GM21723 (cell line): ENCODE measurements at regions not wholly inside any gene's neighbourhood (a gene's known extent, or its start where the extent isn't known, plus 50 kb on each side); places are given as distances from the start of the nearest gene placed in this dataset.

Experiments used
- ATAC-seq: cut with Tn5 transposase; IDR thresholded peaks from one replicate; pipeline ENCODE4 v1.9.1; 2021; ENCODE audit warnings: mild to moderate bottlenecking, moderate library complexity; ENCODE audit not compliant: unreplicated experiment

- no peak for ATAC-seq
Observed at GRCh38 chr5:174850565-174851169, 126.3 kb downstream of the MSX2 start.

GRCh38 chr5:174849426-174849825 lies 125.0 kb downstream of the MSX2 start:
- ATAC-seq = no peak

GRCh38 chr5:174844971-174845370 lies 120.6 kb downstream of the MSX2 start:
- no peak for ATAC-seq

GRCh38 chr5:174843263-174844250 lies 119.2 kb downstream of the MSX2 start:
- no peak for ATAC-seq

GRCh38 chr5:174840435-174840834 lies 116.1 kb downstream of the MSX2 start:
- no peak for ATAC-seq

GRCh38 chr5:174839196-174839595 lies 114.8 kb downstream of the MSX2 start:
- ATAC-seq = no peak

GRCh38 chr5:174837919-174838902 lies 113.8 kb downstream of the MSX2 start:
- no peak for ATAC-seq

GRCh38 chr5:174834081-174834480 lies 109.7 kb downstream of the MSX2 start:
- no peak for ATAC-seq

- no peak for ATAC-seq
Observed at GRCh38 chr5:174832811-174833210, 108.4 kb downstream of the MSX2 start.

GRCh38 chr5:174832025-174832424 lies 107.6 kb downstream of the MSX2 start:
- no peak for ATAC-seq

- ATAC-seq = no peak
Observed at GRCh38 chr5:174831031-174831660, 106.8 kb downstream of the MSX2 start.

- no peak for ATAC-seq
Observed at GRCh38 chr5:174829511-174829864, 105.1 kb downstream of the MSX2 start.

GRCh38 chr5:174828804-174829510 lies 104.6 kb downstream of the MSX2 start:
- no peak for ATAC-seq

GRCh38 chr5:174827558-174827957 lies 103.2 kb downstream of the MSX2 start:
- no peak for ATAC-seq

GRCh38 chr5:174825587-174825986 lies 101.2 kb downstream of the MSX2 start:
- no peak for ATAC-seq

- ATAC-seq = no peak
Observed at GRCh38 chr5:174818430-174818829, 94.0 kb downstream of the MSX2 start.

- no peak for ATAC-seq
Observed at GRCh38 chr5:174817610-174818009, 93.2 kb downstream of the MSX2 start.

- no peak for ATAC-seq
Observed at GRCh38 chr5:174816858-174817257, 92.5 kb downstream of the MSX2 start.

- no peak for ATAC-seq
Observed at GRCh38 chr5:174811438-174811837, 87.1 kb downstream of the MSX2 start.

- no peak for ATAC-seq
Observed at GRCh38 chr5:174810796-174811195, 86.4 kb downstream of the MSX2 start.
